Astrocyte of the hippocampus (primary cell): ENCODE measurements at regions not wholly inside any gene's neighbourhood (a gene's known extent, or its start where the extent isn't known, plus 50 kb on each side); places are given as distances from the start of the nearest gene placed in this dataset.
A peak's percentile ranks its signal among the peaks of the same experiment; 100 is the strongest.
"Not testable (repeated sequence)": the region's sequence is repeated elsewhere in the genome, so short reads cannot be mapped to it uniquely, and the experiment has no call there.

Experiments
- DNase-seq: peaks from one replicate; pipeline ENCODE4 v3.0.0; 2011; ENCODE audit warnings: low read depth, low spot score

DNA sequence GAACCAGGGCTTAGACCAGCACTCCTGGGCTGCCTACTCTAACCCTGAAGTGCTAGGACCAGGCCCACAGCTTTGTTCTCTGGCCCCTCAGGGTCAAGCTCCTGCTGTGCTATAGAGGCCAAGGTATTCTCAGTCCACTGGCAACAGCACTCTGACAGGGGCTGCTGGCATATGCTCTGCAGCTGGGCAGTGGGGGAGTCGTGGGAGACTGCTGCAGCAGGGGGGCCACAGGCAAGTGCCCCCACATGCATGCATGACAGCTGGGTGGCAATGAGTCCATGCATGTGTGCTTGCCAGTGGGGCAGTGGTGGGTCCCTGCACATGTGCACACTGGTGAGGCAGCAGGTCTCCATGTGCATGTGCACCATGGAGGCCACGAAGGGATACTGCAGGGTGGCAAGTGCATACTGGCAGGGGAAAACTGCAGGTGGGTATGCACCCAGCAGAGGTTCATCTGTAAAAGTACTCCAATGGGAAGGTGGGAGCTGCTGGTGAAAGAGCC lies 364.9 kb upstream of the IRAK1BP1 start:
- no peak for DNase-seq

DNA sequence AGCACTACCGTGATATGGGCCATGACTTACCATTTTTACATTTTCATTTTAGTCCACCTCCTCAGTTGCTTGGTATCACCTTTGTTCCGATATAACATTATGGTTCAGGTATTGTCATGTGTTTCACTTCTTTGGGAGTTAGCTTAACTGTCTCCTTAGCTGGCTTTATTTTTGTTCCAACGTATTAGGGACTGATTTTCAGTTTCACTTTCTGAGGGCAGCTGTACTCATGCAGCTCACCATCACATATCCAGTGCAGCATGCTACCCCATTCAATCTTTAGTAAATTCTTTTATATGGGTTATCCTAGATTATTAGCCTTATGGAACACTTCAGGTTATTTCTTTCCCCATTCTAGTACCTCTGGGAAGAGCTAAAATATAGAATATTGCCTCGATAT lies 362.2 kb upstream of the IRAK1BP1 start:
- DNase-seq: no peak

DNA sequence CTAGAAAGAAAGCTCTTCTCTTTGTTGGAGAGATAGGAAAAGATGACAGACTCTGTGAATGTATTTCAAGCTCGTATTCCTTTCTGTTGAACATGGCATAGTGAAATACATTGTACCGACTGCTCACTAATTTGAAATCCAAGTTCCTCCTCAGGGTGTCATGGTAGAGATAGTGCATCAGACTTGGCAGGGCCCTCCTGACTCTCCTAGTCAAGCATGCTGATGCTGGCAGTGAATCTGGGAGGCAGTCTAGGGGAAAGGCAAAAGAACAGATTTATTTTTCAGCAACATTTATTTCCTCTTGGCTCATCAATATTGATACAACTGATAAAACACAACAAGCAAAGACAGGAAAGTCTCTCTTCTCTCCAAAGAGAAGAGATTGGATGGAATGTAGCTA lies 356.3 kb upstream of the IRAK1BP1 start:
- DNase-seq: no peak

DNA sequence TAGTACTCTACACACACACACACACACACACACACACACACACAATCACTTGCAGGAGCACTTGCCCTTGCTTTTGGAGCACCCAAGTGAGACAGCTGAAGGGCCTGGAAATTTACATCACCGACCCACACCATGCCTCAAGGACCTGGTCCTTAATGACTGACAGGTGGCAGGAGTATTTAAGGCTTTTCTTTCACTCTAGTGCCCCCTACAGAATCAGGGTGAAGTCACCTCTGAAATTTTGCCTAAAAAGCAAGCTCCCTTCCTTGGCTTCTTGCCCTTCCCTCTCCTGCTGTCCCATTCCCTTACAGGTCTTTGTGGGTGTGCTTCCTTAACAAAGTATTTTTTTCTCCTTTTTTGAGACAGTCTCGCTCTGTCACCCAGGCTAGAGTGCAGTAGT lies 353.5 kb upstream of the IRAK1BP1 start:
- DNase-seq: no peak

DNA sequence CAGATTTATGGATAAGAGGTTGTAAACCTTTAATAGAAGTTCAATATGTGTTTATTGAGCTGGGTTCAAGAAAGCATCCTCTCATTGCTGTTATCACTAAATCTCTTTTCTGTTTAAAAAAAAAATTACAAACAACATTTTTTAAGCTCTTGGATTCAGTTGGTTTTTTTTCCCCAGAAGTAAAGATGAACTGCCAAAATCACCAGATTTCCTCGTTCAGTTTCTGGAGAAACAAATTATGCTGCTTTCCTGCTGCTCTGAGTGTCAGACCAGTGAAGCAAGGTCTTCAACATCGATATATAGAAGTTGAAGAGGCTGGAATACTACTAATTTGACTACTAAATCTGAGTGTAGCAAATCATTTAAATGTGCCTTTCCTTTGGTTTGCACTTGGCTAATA lies 352.1 kb upstream of the IRAK1BP1 start:
- DNase-seq: no peak

DNA sequence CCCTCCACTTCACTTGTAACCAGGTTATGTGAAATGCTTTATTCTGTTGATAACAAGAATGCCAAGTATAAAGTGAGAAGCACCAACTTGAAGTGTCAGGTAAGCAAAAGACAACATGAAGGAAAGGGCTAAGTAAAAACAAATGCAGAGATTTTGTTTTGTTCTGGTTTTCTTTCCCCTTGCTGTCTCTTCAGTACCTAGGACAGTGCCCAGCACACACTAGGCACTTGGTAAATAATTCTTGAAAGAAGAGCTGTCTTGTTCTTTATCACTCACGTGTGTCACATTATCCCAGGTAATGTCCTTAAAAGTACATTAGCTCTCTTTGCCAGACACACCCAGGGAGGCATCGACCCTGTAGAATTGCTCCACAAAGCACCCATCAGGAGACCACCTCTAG lies 350.0 kb upstream of the IRAK1BP1 start:
- DNase-seq: no peak

DNA sequence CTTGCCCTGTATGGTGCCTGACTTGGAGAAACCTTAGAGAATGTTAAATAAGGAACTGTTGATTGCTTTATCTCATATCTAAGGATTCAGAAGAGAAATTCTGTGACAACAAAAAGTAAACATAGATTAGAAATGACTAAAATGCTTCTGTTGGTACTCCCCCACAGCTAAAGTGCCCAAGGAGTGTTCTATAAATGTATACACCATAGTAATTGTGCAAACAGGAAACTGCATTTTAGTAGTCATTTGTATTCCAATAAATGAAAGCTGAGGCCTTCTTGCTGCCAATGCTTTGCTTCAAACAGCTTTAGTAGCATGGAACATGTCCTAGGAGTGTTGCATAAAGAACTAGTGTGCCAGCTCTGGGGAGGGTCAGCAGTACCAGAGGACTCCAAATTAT lies 343.7 kb upstream of the IRAK1BP1 start:
- no peak for DNase-seq

DNA sequence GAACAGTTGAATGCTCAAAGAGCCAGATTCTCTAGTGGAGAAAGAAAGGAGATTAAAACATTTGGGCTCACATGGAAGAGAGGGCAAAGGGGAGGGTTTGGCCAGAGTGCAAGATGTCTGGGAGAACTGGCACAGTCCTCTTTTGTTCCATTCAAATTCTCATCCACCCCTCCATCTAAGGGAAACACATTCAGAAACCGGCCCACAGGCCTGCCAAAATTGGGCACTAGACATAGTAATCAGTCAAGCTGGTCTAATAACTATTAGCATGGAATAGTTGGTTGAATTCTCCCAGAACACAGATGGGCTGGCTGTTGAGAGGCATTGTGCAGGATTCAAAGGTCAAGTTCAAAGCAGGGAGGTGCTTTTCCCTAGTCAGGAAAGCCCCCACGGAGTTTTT lies 341.4 kb upstream of the IRAK1BP1 start:
- DNase-seq: peak; percentile 23

DNA sequence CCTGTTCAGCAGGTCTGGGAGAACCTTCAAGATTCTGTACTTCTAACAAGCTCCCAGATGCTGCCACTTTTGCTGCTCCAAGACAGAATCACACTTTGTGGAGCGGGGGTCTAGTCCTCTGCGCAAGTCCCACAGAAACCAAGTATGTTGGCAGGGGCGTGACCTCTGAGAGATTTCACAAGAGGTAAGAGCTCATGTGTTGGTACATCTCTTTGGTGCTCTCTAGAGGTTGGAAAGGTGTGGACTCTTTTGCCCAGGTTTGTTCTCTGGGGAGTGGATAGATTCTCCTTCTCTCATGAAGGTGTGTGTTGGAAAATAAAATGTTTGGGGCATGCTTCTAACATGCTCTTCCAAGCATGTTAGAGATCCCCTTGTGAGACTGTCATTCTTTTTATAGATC lies 340.9 kb upstream of the IRAK1BP1 start:
- no peak for DNase-seq

DNA sequence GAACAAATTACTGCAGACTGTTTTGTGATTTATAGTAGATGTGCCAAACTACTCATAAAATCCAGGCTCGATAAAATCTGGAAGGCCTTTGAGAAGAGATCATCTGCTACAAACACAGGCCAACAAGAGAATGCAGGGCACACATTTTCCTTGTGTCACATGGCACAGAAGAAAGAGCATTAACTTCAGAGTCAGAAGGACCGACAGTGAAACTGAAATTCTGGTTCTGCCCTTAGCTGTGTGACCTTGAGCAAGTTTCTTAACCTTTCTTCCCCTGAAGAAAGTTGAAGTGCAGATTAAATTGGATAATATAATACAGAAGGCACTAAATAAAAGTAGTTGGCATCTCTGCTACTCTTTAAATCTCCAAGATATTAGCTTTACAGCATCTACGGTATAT lies 338.4 kb upstream of the IRAK1BP1 start:
- DNase-seq: no peak

DNA sequence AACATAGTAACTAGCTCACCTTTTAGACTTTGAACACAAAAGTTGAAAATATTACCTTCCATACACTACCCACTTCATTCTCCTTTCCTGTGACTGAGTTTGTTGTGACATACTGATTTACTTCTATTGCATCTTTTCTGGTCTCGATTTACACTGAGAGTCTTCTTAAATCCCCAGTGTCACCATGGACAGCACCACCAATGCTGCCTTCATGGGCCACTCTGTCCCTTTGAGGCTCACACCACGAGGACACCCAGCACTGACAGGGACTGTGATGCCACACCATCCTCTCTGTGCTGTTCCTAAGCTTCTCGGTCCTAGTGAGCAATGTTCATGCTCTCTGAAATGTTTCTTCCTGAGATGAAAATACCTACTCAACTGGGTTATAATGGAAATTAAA lies 337.1 kb upstream of the IRAK1BP1 start:
- DNase-seq: peak; percentile 13

DNA sequence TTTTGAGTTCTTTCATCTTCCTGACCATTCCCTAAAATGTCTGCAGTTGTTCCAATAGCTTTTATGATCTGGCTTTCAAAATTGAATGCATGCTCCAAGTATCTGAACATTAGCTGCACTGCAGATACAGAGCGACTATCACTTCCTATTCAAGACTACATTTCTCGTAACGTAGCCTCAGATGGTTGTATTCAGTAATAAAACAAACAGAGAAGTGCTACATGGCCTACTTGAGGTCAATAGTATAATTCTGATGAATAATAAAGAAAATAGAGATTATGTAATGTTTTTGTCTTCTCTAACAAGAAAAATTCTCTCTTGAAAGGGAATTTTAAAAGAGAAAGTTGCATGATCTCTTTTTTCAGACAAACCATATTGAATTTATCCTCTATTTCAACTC lies 333.9 kb upstream of the IRAK1BP1 start:
- no peak for DNase-seq

DNA sequence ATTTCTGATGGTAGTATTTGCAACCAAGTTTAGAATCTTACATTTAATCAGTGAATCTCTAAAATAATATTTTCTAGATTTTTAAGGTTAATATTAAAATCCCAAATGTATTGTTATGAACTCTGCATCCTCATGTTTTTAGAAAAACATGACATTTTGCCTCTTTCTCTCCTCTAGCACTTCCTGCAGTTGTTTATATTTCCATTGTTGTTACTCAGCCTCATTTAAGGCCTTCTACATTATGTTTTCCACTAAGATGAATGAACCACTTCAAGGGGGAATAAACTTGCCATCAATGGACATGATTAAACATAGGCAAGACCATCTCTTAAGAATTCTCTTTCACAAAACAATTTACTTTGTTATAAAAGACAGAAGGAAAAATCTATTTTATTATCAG lies 333.5 kb upstream of the IRAK1BP1 start:
- no peak for DNase-seq

DNA sequence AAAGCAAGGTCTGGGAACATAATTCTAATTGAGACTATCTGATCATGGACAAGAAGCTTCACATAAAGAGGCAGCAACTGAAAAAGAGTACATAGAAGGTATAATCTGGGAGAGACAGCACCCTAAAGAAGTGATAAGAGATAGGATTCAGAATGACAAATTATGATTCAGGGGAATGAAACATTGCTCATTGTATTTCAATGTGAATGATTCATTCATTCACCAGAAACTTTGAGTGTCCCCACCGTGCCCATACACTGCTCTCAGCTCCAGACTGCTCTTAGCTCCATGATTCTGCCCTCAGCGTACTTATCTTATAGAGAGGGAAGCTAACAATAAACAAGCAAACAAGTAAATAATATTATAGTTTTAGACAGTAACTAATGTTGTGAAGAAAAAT lies 329.3 kb upstream of the IRAK1BP1 start:
- DNase-seq: no peak

DNA sequence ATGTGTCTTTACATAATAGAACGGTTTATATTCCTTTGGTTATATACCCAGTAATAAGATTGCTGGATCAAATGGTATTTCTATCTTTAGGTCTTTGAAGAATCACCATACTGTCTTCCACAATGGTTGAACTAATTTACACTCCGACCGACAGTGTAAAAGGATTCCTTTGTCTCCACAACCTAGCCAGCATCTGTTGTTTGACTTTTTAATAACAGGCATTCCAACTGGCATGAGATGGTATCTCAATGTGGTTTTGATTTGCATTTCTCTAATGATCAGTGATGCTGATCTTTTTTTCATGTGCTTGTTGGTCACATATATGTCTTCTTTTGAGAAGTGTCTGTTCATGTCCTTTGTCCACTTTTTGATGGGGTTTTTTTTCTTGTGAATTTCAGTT lies 319.7 kb upstream of the IRAK1BP1 start:
- DNase-seq: not testable (repeated sequence)

DNA sequence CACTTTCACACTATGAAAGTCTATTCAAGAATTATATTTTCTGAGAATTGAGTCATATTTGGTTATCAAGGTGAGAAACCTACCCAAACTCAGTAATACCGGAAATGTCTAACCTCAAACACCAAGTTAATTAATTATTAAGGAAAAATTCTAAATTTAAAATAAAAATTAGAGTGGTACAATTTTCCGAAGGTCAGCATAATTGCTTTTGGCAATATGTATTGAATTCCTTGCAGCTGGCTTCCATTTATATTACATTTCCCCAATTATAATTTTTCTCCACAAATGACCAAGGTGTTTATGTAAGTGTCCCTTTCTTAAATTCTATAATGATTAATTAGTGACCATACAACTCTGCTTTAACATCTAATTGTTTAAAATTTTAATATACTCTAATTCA lies 316.0 kb upstream of the IRAK1BP1 start:
- no peak for DNase-seq

DNA sequence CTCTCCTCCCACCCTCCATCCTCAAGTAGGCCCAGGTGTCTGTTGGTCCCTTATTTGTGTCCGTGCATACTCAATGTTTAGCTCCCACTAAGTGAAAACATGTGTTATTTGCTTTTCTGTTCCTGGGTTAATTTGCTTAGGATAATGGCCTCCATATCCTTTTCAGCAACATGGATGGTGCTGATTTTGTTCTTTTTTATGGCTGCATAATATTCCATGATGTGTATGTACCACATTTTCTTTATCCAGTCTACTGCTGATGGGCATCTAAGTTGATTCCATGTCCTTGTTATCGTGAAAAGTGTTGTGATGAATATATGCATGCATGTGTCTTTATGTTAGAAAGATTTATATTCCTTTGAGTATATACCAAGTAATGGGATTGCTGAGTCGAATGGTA lies 314.9 kb upstream of the IRAK1BP1 start:
- DNase-seq: no peak

DNA sequence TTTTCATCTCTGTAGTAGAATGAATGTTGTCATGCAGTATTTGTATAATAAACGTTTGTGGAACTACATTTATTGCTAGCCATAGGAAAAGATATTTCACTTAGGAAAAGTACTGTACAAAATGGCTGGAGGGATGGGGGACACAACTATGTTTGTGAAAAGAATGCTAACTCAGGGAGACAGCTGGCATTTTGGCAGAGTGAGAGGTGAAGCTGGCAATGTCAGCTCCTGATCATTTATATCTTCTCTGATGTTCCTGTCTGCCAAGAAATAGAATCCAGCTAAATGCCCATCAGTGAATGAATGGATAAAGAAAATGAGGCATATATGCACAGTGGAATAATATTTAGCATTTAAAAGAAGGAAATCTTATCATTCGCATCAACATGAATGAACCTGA lies 313.0 kb upstream of the IRAK1BP1 start:
- no peak for DNase-seq

DNA sequence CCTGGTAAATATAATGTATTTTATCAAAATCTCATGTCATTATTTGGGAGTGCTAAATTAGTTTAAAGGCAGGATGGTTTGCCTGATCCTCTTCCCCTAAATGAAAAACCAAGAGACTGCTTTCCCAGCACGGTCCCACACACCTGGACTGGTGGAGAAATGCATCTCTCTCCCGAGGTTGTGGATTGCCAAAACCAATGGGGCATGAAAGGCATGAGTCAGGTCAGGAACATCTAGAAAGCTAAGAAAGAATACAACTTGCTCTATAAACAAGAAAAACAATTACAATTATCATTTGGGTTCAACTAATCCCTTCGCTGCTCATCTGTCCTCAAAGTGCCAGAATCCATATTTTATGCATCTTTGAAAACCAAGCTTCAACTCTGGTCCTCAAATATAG lies 308.3 kb upstream of the IRAK1BP1 start:
- no peak for DNase-seq

DNA sequence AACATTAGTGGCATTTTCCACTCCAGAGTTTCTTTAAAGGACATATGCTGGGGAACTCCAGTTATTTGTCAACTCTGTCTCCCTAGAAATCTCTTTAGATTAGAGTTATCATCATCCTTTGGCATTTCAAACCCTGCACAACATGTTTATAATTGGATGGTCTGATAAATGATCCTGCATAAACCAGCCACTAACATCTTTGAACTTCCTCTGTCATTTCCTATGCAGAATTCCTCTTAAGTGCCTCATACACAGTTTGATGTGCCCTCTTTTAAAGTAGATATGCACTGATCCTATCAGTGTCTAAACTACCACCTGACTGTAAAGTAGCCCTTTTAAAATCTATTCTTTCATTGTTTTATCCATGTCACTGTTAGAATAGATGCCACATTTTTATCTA lies 306.3 kb upstream of the IRAK1BP1 start:
- DNase-seq: no peak

DNA sequence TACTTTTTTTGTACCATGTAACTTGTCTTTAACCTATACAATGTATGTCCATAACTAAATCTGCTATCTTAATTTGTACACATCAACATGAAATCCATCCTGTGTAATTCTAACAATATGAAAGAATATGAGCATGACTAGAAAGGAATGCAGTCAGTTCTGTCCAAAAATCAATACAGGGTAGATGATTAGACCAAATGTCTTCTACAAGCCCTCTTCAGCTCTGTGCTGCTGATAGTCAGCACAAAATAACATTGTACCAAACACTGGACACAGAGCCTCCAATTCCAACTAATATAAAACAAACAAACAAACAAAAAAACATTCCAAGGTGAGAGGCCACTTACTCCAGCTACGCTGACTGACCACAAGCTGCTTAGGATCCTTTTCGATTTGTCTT lies 301.4 kb upstream of the IRAK1BP1 start:
- DNase-seq: no peak

DNA sequence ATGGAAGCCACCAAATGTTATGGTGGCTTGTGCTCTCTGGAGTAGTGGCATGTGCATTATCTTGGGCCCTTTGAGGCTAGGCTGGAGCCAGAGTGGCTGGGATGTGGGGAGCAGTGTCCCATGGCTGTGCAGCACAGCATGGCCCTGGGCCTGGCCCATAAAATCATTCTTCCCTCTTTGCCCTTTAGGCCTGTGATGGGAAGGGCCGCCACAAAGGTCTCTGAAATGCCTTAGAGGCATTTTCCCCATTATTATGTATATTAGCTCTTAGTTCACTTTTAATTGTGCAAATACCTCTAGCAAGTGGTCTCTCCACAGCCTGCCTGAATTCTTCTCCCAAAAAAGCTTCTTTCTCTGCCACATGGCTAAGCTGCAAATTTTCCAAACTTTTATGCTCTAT lies 297.3 kb upstream of the IRAK1BP1 start:
- DNase-seq: no peak

DNA sequence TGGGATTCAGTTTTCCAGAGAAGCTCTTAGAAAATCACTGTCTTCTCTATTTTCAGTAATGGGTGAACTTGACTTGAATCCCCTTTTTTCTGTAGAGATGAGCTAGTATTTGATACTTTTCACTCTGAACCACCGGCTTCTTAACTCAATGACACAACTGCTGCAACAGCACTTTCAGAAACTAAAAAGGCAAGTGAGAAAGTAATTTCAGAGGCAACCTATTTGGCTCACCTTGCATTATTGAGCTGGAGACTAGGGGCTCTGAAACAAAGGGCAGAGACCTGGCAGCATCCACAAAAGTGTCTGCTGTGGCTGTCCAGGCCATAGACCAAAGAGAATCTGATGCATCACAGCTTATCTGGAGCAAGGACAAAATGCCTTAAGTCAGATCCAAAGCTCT lies 289.8 kb upstream of the IRAK1BP1 start:
- no peak for DNase-seq

DNA sequence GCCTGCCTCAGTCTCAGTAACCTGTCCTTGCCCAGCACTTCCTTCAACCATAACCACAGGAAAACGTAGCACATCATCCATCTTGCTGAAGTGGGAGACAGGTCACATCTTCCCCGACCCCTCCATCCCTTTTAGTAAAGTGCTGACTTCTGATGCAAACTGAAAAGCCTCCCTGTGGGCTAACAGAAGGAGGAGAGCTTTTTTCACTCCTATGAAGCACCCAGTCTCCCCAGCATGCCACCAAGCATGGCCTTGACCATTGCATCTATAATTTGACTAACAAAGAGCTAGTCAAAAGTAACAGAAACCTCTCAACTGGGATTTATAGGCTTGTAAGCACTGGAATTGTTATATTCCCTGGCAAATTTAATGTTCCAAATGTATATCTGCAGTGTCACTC lies 288.9 kb upstream of the IRAK1BP1 start:
- DNase-seq: no peak

DNA sequence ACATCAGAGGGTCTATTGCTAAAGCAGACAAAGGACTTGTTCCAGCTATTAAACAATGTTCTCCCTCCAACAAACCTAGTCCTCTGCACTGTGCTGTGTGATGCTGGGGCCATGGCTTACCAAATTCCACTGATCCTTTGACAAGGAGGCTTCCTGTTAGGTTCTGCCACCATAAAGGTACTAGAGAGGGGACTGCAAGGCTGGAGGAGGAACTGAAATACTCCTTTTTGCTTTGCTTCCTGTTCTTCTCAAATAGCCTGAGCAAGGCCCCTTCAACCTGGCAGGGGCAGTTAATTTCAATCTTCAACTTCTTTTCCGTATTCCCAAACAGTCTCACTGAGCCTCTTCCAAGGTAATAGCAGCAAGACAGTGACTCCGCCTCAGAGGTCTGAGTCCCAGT lies 286.4 kb upstream of the IRAK1BP1 start:
- DNase-seq: no peak
